GM19468 (cell line): ENCODE measurements at regions not wholly inside any gene's neighbourhood (a gene's known extent, or its start where the extent isn't known, plus 50 kb on each side); places are given as distances from the start of the nearest gene placed in this dataset.
"Not testable (repeated sequence)": the region's sequence is repeated elsewhere in the genome, so short reads cannot be mapped to it uniquely, and the experiment has no call there.

Experiments used
- ATAC-seq: cut with Tn5 transposase; IDR thresholded peaks from one replicate; pipeline ENCODE4 v1.9.1; 2021; ENCODE audit warnings: mild to moderate bottlenecking, moderate library complexity, moderate number of reproducible peaks; ENCODE audit not compliant: unreplicated experiment; ENCODE audit errors: extremely low read depth

DNA sequence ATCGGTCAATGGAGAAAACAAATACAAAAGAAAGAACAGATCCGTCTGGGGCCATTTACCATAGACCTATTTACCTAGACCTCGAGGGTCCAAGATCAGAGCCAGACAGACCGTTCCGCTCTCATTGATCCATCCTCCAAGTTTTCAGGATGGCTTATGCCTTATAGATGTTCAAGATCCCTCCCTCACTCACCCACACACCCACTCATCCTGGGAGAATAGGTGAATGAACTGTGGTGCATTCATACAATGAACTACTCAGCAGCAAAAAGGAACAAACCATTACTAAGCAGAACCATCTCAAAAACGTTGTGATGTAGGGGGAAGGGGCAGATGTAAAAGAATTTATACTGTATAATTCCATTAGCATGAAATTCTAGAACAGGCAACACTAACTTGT lies 125.1 kb upstream of the RREB1 start:
- ATAC-seq, result no peak

DNA sequence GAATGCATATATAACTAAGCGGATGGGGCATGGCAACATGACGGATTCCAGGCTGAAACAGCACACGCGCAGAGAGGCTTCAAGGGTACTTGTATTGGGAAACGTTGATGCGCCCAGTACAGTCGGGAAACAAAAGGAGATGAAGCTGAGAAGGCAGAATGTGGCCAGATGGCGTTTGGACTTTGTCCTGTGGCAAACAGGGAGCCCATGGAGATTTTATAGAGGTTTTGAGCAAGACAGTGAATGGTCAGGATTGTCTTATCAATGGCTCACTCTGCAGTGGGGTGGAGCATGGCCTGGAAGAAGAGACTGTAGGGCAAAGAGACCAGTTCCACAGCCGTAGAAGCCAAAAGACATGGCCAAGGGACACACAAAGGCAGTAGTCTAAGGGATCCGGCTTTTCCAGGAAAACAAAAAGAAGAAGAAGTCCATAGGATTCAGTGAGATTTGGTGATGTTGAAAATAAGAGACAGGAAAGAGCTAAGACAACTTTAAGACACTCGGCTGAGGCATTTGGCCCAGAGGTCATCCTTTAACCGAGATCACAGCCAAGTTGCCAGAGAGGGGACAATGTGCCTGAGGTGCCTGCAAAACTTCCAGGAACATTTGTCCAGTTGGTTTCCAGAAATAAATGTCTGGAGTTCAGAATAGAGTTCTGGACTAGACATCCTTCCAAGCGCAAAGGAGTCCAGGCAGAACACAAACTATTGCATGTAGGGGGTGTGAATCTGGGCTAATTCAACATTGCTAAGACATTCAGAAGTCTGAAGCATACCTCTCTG lies 123.0 kb upstream of the RREB1 start:
- no peak for ATAC-seq

DNA sequence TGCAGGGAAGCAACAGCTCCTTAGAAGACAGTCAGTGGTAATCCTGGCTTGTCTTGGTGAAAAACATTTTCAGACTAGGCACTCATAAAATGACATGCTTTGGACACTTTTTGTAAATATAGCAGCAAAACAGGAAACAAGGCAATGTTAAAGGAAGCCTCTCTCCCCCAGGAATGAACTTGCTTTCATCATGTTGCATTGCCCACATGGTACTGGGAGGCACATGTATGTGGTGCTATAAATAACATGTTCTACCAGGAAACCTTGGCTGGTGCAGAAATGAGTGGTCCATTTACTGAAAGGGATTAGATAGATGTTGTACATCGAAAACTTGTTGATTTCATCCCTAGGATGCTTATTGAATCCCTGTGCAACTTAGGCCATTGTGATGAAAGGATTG lies 121.4 kb upstream of the RREB1 start:
- ATAC-seq, result no peak

DNA sequence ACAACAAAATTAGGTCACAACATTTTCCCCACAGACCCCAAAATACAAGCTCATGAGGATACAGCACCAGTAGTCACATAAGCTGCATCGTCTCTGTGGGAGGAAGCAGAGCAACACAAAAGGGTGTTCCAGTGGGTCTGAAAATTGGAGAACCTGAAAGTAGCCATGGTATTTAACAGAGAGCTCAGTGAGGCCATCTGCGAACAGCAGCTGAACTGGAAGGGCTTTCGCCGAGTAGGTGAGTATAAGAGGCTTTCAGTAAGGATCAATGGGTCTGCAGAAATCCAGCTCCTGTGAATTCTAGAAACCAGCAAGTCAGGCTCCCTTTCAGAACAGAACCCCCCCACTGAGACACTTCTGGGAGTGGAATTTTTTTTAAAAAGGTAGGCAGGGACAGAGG lies 120.0 kb upstream of the RREB1 start:
- no peak for ATAC-seq

DNA sequence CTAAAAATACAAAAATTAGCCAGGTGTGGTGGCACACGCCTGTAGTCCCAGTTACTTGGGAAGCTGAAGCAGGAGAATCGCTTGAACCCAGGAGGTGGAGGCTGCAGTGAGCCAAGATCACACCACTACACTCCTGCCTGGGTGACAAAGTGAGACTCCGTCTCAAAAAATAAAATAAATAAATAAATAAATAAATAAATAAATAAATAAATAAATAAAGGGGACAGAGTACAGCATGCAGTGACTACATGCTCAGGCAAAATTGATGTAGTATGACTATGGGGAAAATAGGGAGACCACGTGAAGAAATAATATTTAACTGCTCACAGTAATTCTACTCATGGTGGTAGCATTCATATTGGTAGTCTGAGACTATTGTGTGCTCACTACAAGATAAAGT lies 117.7 kb upstream of the RREB1 start:
- ATAC-seq, result not testable (repeated sequence)

DNA sequence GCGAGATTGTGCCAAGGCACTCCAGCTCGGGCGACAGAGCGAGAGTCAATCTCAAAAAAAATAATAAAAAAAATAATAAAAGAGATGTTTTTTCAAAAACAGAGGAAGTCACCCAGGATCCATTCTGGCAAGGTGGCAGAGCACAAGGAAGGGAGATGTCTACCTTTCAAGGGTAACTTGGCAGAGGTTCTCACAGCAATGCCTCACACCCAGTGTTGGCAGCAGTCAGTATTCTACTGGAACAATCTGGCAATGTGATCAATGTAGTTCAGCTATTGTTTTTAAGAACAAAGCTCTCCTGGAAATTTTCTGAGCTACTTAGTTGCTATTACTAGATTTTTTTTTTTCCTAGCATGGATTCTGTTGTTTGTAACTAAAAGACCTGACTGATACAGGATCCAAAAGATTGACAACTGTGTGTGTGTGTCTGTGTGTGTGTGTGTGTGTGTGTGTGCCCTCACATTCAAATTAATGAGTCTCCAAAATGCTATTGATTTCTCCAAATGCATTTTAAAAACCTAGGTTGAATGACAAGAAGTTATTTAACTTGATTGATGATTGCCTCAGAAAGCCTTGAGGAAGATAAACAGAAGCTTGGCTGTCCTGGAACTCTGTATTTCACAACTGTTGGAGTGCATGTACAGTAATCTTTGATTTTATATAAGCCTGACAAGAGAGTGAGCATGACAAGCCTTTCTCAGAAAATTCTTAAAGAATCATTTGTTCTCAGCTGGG lies 114.1 kb upstream of the RREB1 start:
- no peak for ATAC-seq

DNA sequence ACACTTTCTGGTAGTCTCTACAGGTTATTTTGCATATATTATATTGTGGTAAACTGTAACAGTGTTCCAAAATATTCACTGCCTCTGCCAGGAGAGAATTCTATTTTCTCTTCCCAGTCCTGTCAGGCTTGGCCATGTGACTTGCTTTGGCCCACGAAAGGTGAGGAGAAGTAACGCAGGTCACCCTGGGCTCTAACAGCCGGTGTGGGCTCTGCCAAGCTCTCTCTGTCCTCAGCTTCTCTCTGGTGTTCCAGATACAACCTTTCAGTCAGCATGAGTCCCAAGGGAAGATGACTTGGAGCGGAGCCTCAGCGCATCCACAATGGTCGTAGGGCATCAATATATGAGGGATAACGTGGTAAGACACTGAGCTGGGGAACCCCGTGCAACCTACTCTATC lies 113.0 kb upstream of the RREB1 start:
- ATAC-seq, result no peak

DNA sequence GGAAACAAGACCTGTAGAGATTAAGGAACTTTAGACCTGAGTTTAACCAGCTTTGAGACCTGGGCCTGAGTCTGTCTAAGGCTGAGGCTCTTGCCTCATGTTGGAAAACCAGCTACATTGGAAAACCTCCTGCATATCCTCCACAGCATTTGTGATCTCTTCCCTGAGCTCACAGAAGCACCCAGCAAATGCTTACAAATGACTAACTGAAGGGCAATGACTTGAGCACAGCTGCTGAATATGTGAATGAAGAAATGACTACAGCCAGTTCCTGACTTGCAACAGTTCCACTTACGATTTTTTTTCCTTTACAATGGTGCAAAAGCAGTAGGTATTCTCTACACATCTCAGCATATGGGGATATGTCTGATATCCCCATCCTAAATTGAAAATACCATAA lies 112.4 kb upstream of the RREB1 start:
- ATAC-seq, result no peak

DNA sequence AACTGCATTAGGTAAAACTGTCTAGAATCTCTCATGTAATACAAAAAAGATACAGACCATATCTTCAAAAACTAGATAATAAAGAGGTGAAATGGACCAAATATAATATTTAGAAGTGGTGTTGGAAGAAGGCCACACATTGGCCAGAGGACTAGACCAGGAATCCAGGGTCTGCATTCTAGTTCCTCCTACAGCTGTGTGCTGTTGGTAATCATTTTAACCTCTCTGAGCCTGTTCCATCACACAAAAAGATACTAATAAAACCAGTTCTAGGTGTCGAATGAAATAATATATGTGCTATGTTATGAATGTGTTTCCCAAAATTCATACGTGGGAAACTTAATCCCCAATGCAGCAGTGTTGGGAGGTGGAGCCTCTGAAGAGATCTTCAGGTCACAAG lies 111.6 kb upstream of the RREB1 start:
- no peak for ATAC-seq

DNA sequence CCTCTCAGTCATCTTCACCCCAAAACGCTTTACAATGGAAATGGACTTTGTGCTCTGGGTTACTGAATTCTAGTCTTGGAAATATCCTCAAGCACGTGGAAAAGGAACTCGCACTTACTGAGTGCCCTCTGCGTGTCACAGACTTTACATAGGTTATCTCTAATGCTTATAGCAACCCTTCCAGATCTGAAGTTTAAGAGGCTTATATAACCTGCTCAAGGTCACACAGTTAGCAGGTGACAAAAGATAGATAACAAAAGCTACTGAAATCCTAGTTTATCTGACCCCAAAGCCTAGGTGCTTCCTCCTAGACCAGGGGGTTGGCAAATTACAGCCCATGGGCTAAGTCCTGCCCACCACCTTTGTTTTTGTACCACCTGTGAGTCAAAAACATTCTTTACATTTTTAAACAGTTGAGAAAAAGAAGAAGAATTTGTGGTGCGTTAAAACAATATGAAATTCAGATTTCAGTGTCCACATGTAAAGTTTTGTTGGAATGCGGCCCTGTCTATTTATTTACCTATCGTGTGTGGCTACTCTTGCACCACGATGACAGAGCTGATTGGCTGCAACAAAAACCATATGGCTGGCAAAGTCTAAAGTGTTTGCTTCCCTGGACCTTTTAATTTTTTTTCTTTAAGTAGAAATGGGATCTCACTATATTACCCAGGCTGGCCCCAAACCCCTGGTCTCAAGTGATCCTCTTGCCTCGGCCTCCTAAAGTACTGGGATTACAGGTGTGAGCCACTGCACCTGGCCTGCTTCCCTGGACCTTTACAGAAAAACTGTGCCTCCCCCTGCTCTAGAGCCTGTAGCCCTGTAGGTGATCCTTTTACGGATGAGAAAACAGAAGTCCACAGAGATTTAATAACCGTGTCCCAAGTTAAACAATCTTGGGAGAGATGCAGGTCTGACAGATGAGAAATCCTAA lies 110.2 kb upstream of the RREB1 start:
- no peak for ATAC-seq

DNA sequence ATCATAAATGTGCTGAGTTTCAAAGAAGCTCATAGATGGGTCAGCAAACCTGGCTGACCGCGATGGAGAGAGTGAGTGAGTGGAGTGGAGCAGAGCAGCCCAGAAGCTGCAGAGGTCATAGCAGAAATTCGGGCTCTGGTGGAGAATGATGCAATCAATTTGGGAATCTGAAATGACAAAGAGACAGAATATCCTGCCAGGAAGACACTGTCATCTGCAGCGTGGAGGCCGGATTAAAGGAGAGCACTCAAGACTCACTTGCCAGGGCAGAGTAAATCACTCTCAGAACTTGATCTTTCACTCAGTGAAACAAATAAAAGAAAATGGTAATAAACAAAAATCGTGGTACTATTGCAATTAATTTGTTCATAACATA lies 109.6 kb upstream of the RREB1 start:
- no peak for ATAC-seq

DNA sequence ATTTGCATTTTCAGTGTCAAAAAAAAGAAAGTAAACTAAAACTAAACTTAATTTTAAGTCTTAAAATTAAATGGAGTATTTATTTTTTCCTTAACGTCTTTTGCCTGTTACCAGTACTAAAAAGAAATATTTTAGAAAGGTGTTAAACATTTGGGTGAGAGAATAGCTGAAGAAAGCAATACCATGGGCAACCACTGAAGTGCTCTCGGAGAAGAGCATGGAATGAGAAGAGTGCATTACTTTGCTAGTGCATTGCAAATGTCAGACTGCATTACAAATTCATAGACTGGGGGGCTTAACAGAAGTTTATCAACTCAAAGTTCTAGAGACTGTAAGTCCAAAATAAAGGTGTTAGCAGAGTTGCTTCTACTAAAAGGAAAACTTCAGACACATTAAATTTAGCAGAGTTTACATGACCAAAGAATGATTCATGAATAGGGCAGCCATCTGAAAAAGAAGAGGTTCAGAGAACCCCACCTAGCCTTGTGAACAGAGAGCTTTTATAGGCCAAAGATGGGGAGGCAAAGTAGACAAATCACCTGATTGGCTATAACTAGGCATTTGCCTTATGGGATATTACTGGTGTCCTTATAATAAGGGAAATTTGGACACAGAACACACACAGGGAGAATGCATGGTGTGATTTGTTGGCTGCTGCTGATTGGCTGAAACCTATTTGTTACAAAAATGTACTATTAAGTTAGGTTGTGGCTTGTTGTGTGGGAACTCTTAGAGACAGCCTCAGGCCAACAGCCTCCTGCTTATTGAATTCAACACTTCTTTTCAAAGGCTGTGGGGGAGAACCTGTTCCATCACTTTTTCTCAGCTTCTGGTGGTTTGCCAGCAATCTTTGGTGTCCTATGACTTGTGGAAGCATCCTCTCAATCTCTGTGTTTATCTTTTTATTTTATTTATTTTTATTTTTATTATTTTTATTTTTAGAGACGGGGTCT lies 106.7 kb upstream of the RREB1 start:
- ATAC-seq, result no peak

DNA sequence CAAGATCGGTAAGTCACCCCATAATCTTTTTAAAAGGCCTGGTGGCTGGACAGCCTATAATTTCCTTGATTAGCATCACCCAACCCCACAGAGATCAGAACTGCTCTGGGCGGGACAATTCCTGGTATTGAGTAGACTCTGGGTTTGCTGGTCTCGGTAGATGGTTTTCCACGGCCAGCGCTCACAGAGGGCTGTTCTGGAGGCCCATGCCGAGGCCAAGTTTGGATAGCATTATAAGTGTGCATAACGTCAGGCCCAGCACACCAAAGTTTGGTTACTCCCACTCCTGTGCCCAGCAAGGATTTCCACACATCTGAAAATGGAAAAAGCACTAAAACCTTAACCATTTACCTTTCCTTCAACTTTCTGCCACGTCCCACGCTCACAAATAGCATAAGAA lies 104.7 kb upstream of the RREB1 start:
- no peak for ATAC-seq

DNA sequence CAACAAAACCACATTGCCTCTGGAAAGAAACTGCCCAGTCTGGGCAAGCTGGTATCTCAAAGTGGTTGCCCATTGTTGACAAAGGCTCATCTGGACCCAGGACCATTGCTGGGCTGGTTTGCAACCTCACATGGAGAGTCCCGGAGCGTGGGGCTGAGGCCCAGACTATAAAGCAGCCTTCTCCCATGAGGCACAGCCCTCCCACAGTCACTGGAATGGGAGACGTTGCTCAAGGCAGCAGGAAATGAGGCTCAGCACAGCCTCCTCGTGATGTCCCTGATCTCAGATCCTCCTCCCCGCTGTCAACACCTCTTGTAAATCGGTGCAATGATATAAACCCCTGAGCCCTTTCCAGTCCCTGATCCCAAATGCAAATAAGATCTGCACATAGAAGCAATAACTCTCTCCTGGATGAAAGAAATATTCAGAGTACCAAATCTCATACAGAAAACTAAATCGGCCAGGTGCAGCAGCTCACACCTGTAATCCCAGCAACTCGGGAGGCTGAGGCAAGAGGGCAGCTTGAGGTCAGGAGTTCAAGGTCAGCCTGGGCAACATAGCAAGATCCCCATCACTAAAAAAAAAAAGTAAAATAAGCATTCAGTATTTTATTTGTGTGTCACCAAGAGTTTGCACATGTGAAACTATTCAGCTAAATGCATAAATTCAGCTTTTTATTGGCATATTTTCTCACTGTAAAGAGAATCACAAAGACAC lies 103.0 kb upstream of the RREB1 start:
- ATAC-seq, result no peak

DNA sequence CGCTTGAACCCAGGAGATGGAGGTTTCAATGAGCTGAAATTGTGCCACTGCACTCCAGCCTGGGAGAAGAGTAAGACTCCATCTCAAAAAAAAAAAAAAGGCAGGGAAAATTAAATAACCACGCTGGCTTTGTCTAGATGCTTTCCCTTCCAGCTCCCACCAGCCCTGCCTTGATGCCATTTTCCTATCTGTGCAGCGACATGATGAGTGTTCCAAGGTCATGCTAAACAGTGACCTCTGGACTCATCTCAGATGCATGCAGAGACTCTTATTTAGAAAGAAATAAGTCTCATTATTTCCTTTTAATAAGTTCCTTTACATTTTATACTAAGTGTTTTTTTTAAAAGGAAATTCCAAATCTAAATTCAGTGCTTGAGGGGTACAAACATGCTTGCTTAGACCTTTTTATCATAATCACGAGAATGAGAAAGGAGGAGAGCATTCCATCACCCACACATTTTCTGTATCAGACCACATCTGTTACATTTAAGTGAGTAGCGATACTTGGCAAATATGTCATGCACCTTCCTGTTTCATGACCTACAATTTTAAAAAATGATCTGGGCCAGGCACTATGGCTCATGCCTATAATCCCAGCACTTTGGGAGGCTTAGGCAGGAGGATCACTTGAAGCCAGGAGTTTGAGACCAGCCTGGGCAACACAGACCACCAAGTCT lies 101.1 kb upstream of the RREB1 start:
- ATAC-seq, result no peak

DNA sequence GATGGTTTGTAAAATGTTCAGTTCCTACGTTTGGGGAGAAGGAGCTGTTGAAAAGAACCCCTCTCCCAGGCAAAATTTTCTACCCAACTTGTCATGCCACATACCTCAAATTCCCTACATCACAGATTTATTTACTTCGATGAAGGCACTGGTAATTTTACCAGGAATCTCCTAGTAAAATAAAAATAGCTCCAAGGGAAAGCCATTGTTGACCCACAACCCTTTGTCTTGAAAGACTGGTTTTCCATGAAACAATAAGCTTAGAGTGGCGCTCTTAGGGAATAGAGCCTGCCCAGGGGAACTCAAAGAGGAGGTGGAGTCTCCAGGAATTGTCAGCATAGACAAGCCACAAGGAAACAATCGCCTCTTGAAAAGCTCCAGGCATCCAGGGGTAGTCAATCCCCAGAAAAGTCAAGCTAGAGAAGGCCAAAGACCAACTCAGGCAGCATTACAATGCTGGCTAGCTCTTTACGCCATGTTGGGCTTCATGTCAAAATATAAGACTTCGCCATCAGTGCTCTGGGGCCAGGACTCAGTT lies 99.2 kb upstream of the RREB1 start:
- no peak for ATAC-seq

DNA sequence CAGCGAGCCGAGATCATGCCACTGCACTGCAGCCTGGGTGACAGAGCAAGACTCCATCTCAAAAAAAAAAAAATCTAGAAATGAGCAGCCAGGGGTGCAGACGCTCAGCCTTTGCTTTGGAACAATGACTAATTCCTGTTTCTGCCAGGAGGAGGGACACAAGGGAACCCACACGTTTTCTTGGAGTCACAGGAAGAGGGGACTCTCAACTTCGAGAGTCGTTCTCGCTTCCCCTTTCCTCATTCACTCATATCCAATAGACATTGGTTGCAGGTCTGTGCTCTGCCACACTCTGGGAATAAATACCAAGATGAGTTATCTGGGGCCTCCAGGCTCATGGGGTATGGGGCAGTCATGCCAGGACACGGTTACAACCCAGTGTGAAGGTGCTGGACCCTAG lies 91.5 kb upstream of the RREB1 start:
- ATAC-seq, result no peak

DNA sequence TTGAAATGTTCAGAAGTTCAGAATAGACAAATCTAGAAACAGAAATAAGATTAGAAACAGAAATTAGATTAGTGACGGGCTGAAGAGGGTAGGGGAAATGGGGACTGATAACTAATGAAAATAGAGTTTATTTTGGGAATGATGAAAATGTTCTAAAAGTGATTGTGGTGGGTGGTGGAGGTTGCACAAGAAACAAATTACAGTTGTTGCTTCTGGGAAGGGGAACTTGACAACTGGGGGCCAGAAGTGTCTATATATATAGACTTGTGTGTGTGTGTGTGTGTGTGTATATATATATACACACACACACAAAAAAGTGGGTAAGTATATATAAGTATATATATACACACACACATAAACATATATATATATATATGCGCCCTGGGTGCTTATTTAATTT lies 86.5 kb upstream of the RREB1 start:
- ATAC-seq, result no peak
